H9 (cell line): ENCODE measurements at regions not wholly inside any gene's neighbourhood (a gene's known extent, or its start where the extent isn't known, plus 50 kb on each side); places are given as distances from the start of the nearest gene placed in this dataset.

Experiments
- DNase-seq: peaks from one replicate; pipeline ENCODE4 v3.0.0-alpha.2; 2017
- H2AFZ ChIP-seq: one replicate; pipeline ENCODE4 v1.6.1; 2013; ENCODE audit warnings: mild to moderate bottlenecking, low read length, control low read depth, moderate library complexity
- H2AK5ac ChIP-seq: 2 replicates; pipeline ENCODE4 v1.6.1; 2013; ENCODE audit warnings: low read length, control low read depth, mixed read lengths; ENCODE audit not compliant: insufficient read length
- H2BK120ac ChIP-seq: one replicate; pipeline ENCODE4 v1.6.1; 2013; ENCODE audit warnings: low read depth, mild to moderate bottlenecking, low read length, control low read depth, inconsistent platforms; ENCODE audit not compliant: poor library complexity, severe bottlenecking
- H2BK12ac ChIP-seq: 2 replicates; pipeline ENCODE4 v1.6.1; 2013; ENCODE audit warnings: low read length, control low read depth, mixed read lengths, low read depth; ENCODE audit not compliant: insufficient read length
- H2BK15ac ChIP-seq: 2 replicates; pipeline ENCODE4 v1.6.1; 2013; ENCODE audit warnings: low read depth, low read length, control low read depth
- H2BK20ac ChIP-seq: one replicate; pipeline ENCODE4 v1.6.1; 2013; ENCODE audit warnings: low read depth, mild to moderate bottlenecking, low read length, control low read depth, inconsistent platforms; ENCODE audit not compliant: poor library complexity, severe bottlenecking
- H2BK5ac ChIP-seq: 2 replicates; pipeline ENCODE4 v1.6.1; 2013; ENCODE audit warnings: low read length, control low read depth, mixed read lengths; ENCODE audit not compliant: insufficient read length
- H3K14ac ChIP-seq: 2 replicates; pipeline ENCODE4 v1.6.1; 2013; ENCODE audit warnings: low read length, control low read depth; ENCODE audit not compliant: insufficient read depth
- H3K18ac ChIP-seq: 2 replicates; pipeline ENCODE4 v1.6.1; 2013; ENCODE audit warnings: low read depth, mild to moderate bottlenecking, mixed read lengths, low read length, control low read depth; ENCODE audit not compliant: insufficient read length
- H3K23ac ChIP-seq: 2 replicates; pipeline ENCODE4 v1.6.1; 2013; ENCODE audit warnings: low read length, control low read depth, mixed read lengths, low read depth; ENCODE audit not compliant: insufficient read length
- H3K23me2 ChIP-seq: 2 replicates; pipeline ENCODE4 v1.6.1; 2013; ENCODE audit warnings: low read depth, mild to moderate bottlenecking, mixed read lengths, low read length, control low read depth; ENCODE audit not compliant: insufficient read length, poor library complexity, severe bottlenecking
- H3K27ac ChIP-seq: 2 replicates; pipeline ENCODE4 v1.5.1; 2013; ENCODE audit warnings: low read length, control low read depth, mixed read lengths, low read depth; ENCODE audit not compliant: insufficient read length
- H3K27me3 ChIP-seq: 2 replicates; pipeline ENCODE4 v1.6.1; 2013; ENCODE audit warnings: low read length, control low read depth, inconsistent platforms; ENCODE audit not compliant: insufficient read depth
- H3K4ac ChIP-seq: 2 replicates; pipeline ENCODE4 v1.6.1; 2013; ENCODE audit warnings: low read depth, mild to moderate bottlenecking, control low read depth, inconsistent platforms, low read length, moderate library complexity
- H3K4me1 ChIP-seq: 2 replicates; pipeline ENCODE4 v1.6.1; 2013; ENCODE audit warnings: low read length, control low read depth, inconsistent platforms; ENCODE audit not compliant: insufficient read depth
- H3K4me2 ChIP-seq: 2 replicates; pipeline ENCODE4 v1.6.1; 2013; ENCODE audit warnings: low read length, control low read depth, mixed read lengths; ENCODE audit not compliant: insufficient read length, insufficient read depth
- H3K56ac ChIP-seq: 2 replicates; pipeline ENCODE4 v1.6.1; 2013; ENCODE audit warnings: low read depth, mild to moderate bottlenecking, mixed read lengths, low read length, control low read depth; ENCODE audit not compliant: insufficient read length
- H3K79me1 ChIP-seq: 2 replicates; pipeline ENCODE4 v1.6.1; 2013; ENCODE audit warnings: low read depth, mild to moderate bottlenecking, moderate library complexity, low read length, control low read depth, inconsistent platforms; ENCODE audit not compliant: insufficient read depth, poor library complexity, severe bottlenecking
- H3K79me2 ChIP-seq: 2 replicates; pipeline ENCODE4 v1.6.1; 2013; ENCODE audit warnings: low read length, control low read depth, inconsistent platforms; ENCODE audit not compliant: insufficient read depth
- H3K9ac ChIP-seq: 2 replicates; pipeline ENCODE4 v1.6.1; 2013; ENCODE audit warnings: low read length, control low read depth, mixed read lengths; ENCODE audit not compliant: insufficient read length; ENCODE audit errors: extremely low read depth
- H3K9me3 ChIP-seq: one replicate; pipeline ENCODE4 v1.6.1; 2013; ENCODE audit warnings: low read depth, low read length, inconsistent platforms; ENCODE audit not compliant: control insufficient read depth
- H3T11ph ChIP-seq: one replicate; pipeline ENCODE4 v1.6.1; 2013; ENCODE audit warnings: mild to moderate bottlenecking, low read length, control low read depth, inconsistent platforms
- H4K20me1 ChIP-seq: one replicate; pipeline ENCODE4 v1.6.1; 2013; ENCODE audit not compliant: control insufficient read depth, insufficient read length, insufficient read depth
- H4K5ac ChIP-seq: 2 replicates; pipeline ENCODE4 v1.6.1; 2013; ENCODE audit warnings: low read depth, mild to moderate bottlenecking, mixed read lengths, low read length, control low read depth; ENCODE audit not compliant: insufficient read length
- H4K8ac ChIP-seq: replicated peaks from 2 replicates; pipeline ENCODE4 v1.6.1; 2013; ENCODE audit warnings: low read length, control low read depth, mixed read lengths, low read depth; ENCODE audit not compliant: insufficient read length
- H4K91ac ChIP-seq: 2 replicates; pipeline ENCODE4 v1.6.1; 2013; ENCODE audit warnings: low read depth, mild to moderate bottlenecking, moderate library complexity, mixed read lengths, low read length, control low read depth; ENCODE audit not compliant: insufficient read length
- H3K27ac Mint-ChIP-seq, 3 experiments: 2 replicates in 2 of 3; 3 replicates in 1 of 3; pipeline ENCODE4 v1.8.0; 2020 to 2021; ENCODE audit warnings: mixed read lengths in 3 of 3, mild to moderate bottlenecking in 1 of 3, moderate library complexity in 1 of 3
- H3K27me3 Mint-ChIP-seq: 2 replicates; pipeline ENCODE4 v1.8.0; 2021; ENCODE audit warnings: low read depth, mild to moderate bottlenecking, moderate library complexity, mixed read lengths
- H3K36me3 Mint-ChIP-seq, 3 experiments: 2 replicates in 2 of 3; 3 replicates in 1 of 3; pipeline ENCODE4 v1.8.0; 2020 to 2021; ENCODE audit warnings: low read depth in 3 of 3, mixed read lengths in 3 of 3; ENCODE audit not compliant: insufficient read depth in 1 of 3
- H3K4me1 Mint-ChIP-seq, 2 experiments: 2 replicates each; pipeline ENCODE4 v1.8.0; 2020; ENCODE audit warnings: mixed read lengths in 2 of 2
- H3K4me3 Mint-ChIP-seq, 2 experiments: 2 replicates in 1 of 2; 3 replicates in 1 of 2; pipeline ENCODE4 v1.8.0; 2020 to 2021; ENCODE audit warnings: mild to moderate bottlenecking in 2 of 2, mixed read lengths in 2 of 2, moderate library complexity in 1 of 2
- H3K9me3 Mint-ChIP-seq, 2 experiments: 2 replicates in 1 of 2; 3 replicates in 1 of 2; pipeline ENCODE4 v1.8.0; 2020; ENCODE audit warnings: mild to moderate bottlenecking in 2 of 2, mixed read lengths in 2 of 2, moderate library complexity in 1 of 2
- CTCF ChIP-seq: fragments of 200-600 bp; sonication (generic); conservative IDR thresholded peaks from 3 replicates; pipeline ENCODE4 v1.8.0; 2021; ENCODE audit warnings: antibody characterized with exemption, mild to moderate bottlenecking
- WGBS: extraction: QIAGEN DNeasy Blood & Tissue Kit; methylation state at CpG from one replicate; pipeline ENCODE4 v1.1.7; 2013; ENCODE audit warnings: missing lambda C conversion rate, low lambda C conversion rate, mixed read lengths; ENCODE audit not compliant: insufficient read length; ENCODE audit errors: extremely low coverage; 5-methylcytosine and 5-hydroxymethylcytosine counted together

- Mint-ChIP-seq H3K4me1 (peaks cover 0 to 4% of the 10 kb centered on the region in 2 experiments; a peak in 1 of 4 replicates), H3K36me3 (peaks cover 0 to 4% (median 0%) of the 10 kb centered on the region in 3 experiments; a peak in 2 of 7 replicates), H3K27ac (no peak overlapping the region), H3K27me3 (no peaks in the 10 kb centered on the region), H3K4me3 (no peak overlapping the region), H3K9me3 (no peaks in the 10 kb centered on the region; a peak in 1 of 5 replicates)
- DNase-seq = no peak
- H3K4ac ChIP-seq = no peak overlapping the region
- H2BK20ac ChIP-seq = no peak overlapping the region
- H3K79me1 ChIP-seq = no peaks in the 10 kb centered on the region
- no peaks in the 10 kb centered on the region for H3K79me2 ChIP-seq
- H3K4me1 ChIP-seq = no peaks in the 10 kb centered on the region; the same call in 1 of the 2 replicates
- H4K91ac ChIP-seq = no peak overlapping the region
- no peak overlapping the region for H2AFZ ChIP-seq
- no peak overlapping the region for H2BK5ac ChIP-seq
- no peak overlapping the region for H2BK120ac ChIP-seq
- no peak overlapping the region for H3K18ac ChIP-seq
- H3K27ac ChIP-seq = no peak overlapping the region
- no peak overlapping the region for H4K8ac ChIP-seq
- no peak overlapping the region for H3T11ph ChIP-seq
- no peaks in the 10 kb centered on the region for H3K27me3 ChIP-seq
- no peak overlapping the region for H3K23ac ChIP-seq
- no peak overlapping the region for H3K9ac ChIP-seq
- no peak overlapping the region for H3K56ac ChIP-seq
- H2BK15ac ChIP-seq = no peak overlapping the region
- H2AK5ac ChIP-seq = no peak overlapping the region
- no peak for TF ChIP-seq CTCF
- WGBS = no CpG with 5 or more reads among the region's 13 CpGs
- no peaks in the 10 kb centered on the region for H4K20me1 ChIP-seq
- H3K9me3 ChIP-seq = no peaks in the 10 kb centered on the region
- no peak overlapping the region for H4K5ac ChIP-seq
- no peak overlapping the region for H2BK12ac ChIP-seq
- no peak overlapping the region for H3K4me2 ChIP-seq
- H3K23me2 ChIP-seq = no peaks in the 10 kb centered on the region
- H3K14ac ChIP-seq = no peak overlapping the region
Measured at GRCh38 chr3:174377684-174378083, 481.4 kb upstream of the NAALADL2 start.
